ENCODE measurements at regions not wholly inside any gene's neighbourhood (a gene's known extent, or its start where the extent isn't known, plus 50 kb on each side); places are given as distances from the start of the nearest gene placed in this dataset.

DNA sequence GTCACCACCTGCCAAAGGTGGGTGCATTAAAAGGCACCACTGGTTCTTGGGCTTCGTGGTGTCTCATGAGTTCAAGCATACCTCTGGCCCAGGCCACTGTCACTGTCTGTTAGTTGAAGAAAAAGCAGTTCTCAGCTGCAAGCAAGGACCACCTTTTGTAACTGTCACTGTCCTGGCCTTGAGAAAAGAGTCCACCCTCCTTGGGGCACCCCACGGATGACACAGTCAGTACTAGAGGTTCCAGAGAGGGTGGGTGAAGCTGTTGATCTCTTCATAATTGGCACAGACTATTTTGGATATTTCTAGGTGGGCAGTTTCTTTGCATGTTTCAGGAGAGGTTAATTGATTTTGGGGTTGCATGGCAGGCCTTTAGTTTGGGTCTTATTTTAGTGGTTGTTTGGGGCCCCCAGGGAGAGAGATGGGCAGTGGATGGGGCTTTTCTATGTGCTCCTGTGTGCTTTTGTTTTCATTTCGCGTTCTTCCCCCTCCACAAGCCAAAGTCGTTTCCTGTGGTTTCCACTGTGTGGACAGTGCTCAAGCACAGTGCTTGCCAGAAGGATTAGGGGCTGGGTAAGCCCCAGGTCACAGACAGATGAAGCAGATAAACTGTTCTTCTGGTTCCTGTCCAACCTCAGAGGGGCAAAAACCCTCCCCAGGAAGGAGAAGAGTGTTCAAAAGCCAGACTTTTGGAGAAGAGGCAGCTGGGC, 156.2 kb upstream of the PPP1R2C start:
- no peaks in the 10 kb centered on the region for H3K4me1 ChIP-seq (replicated peaks in 1 of 4; ENCODE audit: control insufficient read depth in 3 of 4, insufficient read depth in 4 of 4, low read length in 3 of 4)
- no peak overlapping the region for H2AK5ac ChIP-seq (ENCODE audit: low read depth, low read length)
- H4K91ac ChIP-seq (replicated peaks; ENCODE audit: insufficient read length, low read length), result no peak overlapping the region
- no peak overlapping the region for H3K23ac ChIP-seq (ENCODE audit: insufficient read length)
- no peak overlapping the region for H3K56ac ChIP-seq (replicated peaks; ENCODE audit: insufficient read length, low read depth, low read length)
- H2BK15ac ChIP-seq (ENCODE audit: low read length), result no peak overlapping the region
- ChIA-PET POLR2A (ENCODE audit: partially characterized antibody) (no interaction called here), CTCF (ENCODE audit: partially characterized antibody) (no interaction called here)
- H3K4me3 ChIP-seq (ENCODE audit: extremely low read depth in 1 of 4, insufficient read depth in 2 of 4, low read depth in 3 of 4, low read length in 4 of 4), result no peak overlapping the region
- no peak overlapping the region for H2BK20ac ChIP-seq (ENCODE audit: low read length)
- H3K4ac ChIP-seq (replicated peaks; ENCODE audit: insufficient read length, low read depth, low read length), result no peak overlapping the region
- H4K5ac ChIP-seq (ENCODE audit: insufficient read length, low read depth, low read length), result no peak overlapping the region
- H3K9ac ChIP-seq (replicated peaks in 1 of 4; ENCODE audit: extremely low read depth in 1 of 4, low read depth in 3 of 4, low read length in 3 of 4), result no peak overlapping the region
- H3K23me2 ChIP-seq (ENCODE audit: low read depth, low read length), result no peaks in the 10 kb centered on the region
- no peaks in the 10 kb centered on the region for H4K20me1 ChIP-seq (replicated peaks in 1 of 2; ENCODE audit: control insufficient read depth in 1 of 2, insufficient read depth in 2 of 2, low read length in 2 of 2)
- no peak for TF ChIP-seq SP1 (IDR thresholded peaks at IDR 0.05; ENCODE audit: low read depth, low read length)
- TF ChIP-seq SP4 (IDR thresholded peaks at IDR 0.05; ENCODE audit: low read length), result no peak
- no peak for TF ChIP-seq JUND (IDR thresholded peaks at IDR 0.05; ENCODE audit: low read length)
- no peak for TF ChIP-seq SRF (IDR thresholded peaks at IDR 0.05; ENCODE audit: low read depth, low read length)
- TF ChIP-seq BCL11A (IDR thresholded peaks at IDR 0.05; ENCODE audit: low read depth in 2 of 2, low read length in 2 of 2), result no peak
- no peak for TF ChIP-seq CBX5 (IDR thresholded peaks at IDR 0.05; ENCODE audit: low read depth, low read length)
- no peak overlapping the region for H3K4me2 ChIP-seq (ENCODE audit: insufficient read depth in 1 of 2, low read depth in 2 of 2, low read length in 2 of 2)
- 60% methylated on average over 1 of the region's 5 CpGs; no CpG with 5 or more reads in 1 of the 2 experiments for WGBS, 2 experiments (ENCODE audit: extremely low coverage in 1 of 2, insufficient coverage in 1 of 2, insufficient read length in 1 of 2, insufficient replicate concordance in 2 of 2, low coverage in 1 of 2, low lambda C conversion rate in 2 of 2, missing lambda C conversion rate in 1 of 2)
- no peak for DNase-seq (ENCODE audit: low read depth in 1 of 2, low spot score in 2 of 2)
- FAIRE-seq, result no peak
- H2BK12ac ChIP-seq (ENCODE audit: low read depth, low read length), result no peak overlapping the region
- no peak overlapping the region for H2BK120ac ChIP-seq (replicated peaks; ENCODE audit: low read depth, low read length)
- no peaks in the 10 kb centered on the region for H3K27me3 ChIP-seq (replicated peaks in 1 of 4; ENCODE audit: control insufficient read depth in 3 of 4, extremely low read depth in 1 of 4, insufficient read depth in 3 of 4, low read length in 3 of 4)
- no peak overlapping the region for H4K8ac ChIP-seq (ENCODE audit: extremely low read depth, insufficient read depth, low read length)
- no peak overlapping the region; the same call in 1 of the 2 replicates for H3K18ac ChIP-seq (ENCODE audit: extremely low read depth, low read length)
- no peaks in the 10 kb centered on the region for H3K9me3 ChIP-seq (ENCODE audit: insufficient read depth in 2 of 2, low read depth in 1 of 2, low read length in 1 of 2)
- H3K79me2 ChIP-seq (ENCODE audit: control insufficient read depth in 1 of 2, insufficient read depth in 2 of 2, low read length in 2 of 2), result no peaks in the 10 kb centered on the region
- H3K79me1 ChIP-seq (ENCODE audit: low read depth, low read length), result no peaks in the 10 kb centered on the region
- no peak overlapping the region for H2BK5ac ChIP-seq (ENCODE audit: low read depth, low read length)
- no peak overlapping the region for H3K27ac ChIP-seq (ENCODE audit: low read depth, low read length)
- H3K14ac ChIP-seq (ENCODE audit: insufficient read length), result no peak overlapping the region
- no peak overlapping the region for H2AFZ ChIP-seq (ENCODE audit: low read length)
- no peaks in the 10 kb centered on the region for H3K36me3 ChIP-seq (ENCODE audit: control insufficient read depth in 2 of 4, insufficient read depth in 4 of 4, low read length in 3 of 4)
